HepG2 (cell line): ENCODE measurements at regions not wholly inside any gene's neighbourhood (a gene's known extent, or its start where the extent isn't known, plus 50 kb on each side); places are given as distances from the start of the nearest gene placed in this dataset.

Experiments
- BCL6 ChIP-seq: IDR thresholded peaks from 2 replicates; pipeline ENCODE4 v1.6.1; 2016; ENCODE audit warnings: missing genetic modification reagents, missing compliant biosample characterization
- CEBPG ChIP-seq: IDR thresholded peaks from 2 replicates; pipeline ENCODE4 v1.6.1; 2016
- EP300 ChIP-seq, 3 experiments: sonication (generic) in 1 of 3; formaldehyde crosslinking in 1 of 3; IDR thresholded peaks; 2 replicates each; pipeline versions ENCODE4 v1.5.1 to v1.6.1; 2011 to 2020; ENCODE audit warnings: low read depth in 2 of 3, low read length in 2 of 3, borderline replicate concordance in 1 of 3, improper control_type of control experiment in 1 of 3, mild to moderate bottlenecking in 1 of 3, missing genetic modification reagents in 1 of 3, moderate library complexity in 1 of 3
- FOXO4 ChIP-seq: sonication (generic); formaldehyde crosslinking; conservative IDR thresholded peaks from 2 replicates; pipeline ENCODE4 v1.8.1; 2023; ENCODE audit warnings: missing genetic modification reagents
- JUND ChIP-seq: sonication (generic); formaldehyde crosslinking; IDR thresholded peaks from 2 replicates; pipeline ENCODE4 v1.8.0; 2022; ENCODE audit warnings: mild to moderate bottlenecking, missing genetic modification reagents
- KDM1A ChIP-seq: IDR thresholded peaks from 2 replicates; pipeline ENCODE4 v1.6.1; 2016; ENCODE audit warnings: missing compliant biosample characterization
- MIER2 ChIP-seq: IDR thresholded peaks from 2 replicates; pipeline ENCODE4 v1.6.1; 2016; ENCODE audit warnings: missing biosample characterization, missing genetic modification reagents
- MTF1 ChIP-seq: sonication (generic); formaldehyde crosslinking; IDR thresholded peaks from 2 replicates; pipeline ENCODE4 v1.5.0; 2020; ENCODE audit warnings: missing genetic modification reagents
- MXD4 ChIP-seq: IDR thresholded peaks from 2 replicates; pipeline ENCODE4 v1.6.1; 2016; ENCODE audit warnings: mild to moderate bottlenecking, missing biosample characterization, missing genetic modification reagents
- NCOA1 ChIP-seq: sonication (generic); formaldehyde crosslinking; IDR thresholded peaks from 2 replicates; pipeline ENCODE4 v1.9.0; 2021; ENCODE audit warnings: missing genetic modification reagents
- NFYC ChIP-seq: IDR thresholded peaks from 2 replicates; pipeline ENCODE4 v1.6.1; 2016; ENCODE audit warnings: missing genetic modification reagents, missing compliant biosample characterization
- PPARG ChIP-seq: conservative IDR thresholded peaks from 2 replicates; pipeline ENCODE4 v1.6.1; 2016; ENCODE audit warnings: missing biosample characterization, missing genetic modification reagents
- RARA ChIP-seq: IDR thresholded peaks from 2 replicates; pipeline ENCODE4 v1.6.1; 2016; ENCODE audit warnings: missing genetic modification reagents, missing compliant biosample characterization
- SRSF4 ChIP-seq: fragments of 200-400 bp; formaldehyde crosslinking; IDR thresholded peaks from one replicate; pipeline ENCODE4 v1.6.1; 2018; ENCODE audit warnings: mild to moderate bottlenecking, low read depth, low read length, moderate library complexity; ENCODE audit not compliant: poor library complexity, severe bottlenecking
- TMF1 ChIP-seq: sonication (generic); formaldehyde crosslinking; IDR thresholded peaks from 2 replicates; pipeline ENCODE4 v1.8.1; 2022; ENCODE audit warnings: low read depth, missing genetic modification reagents
- TOE1 ChIP-seq: sonication (generic); formaldehyde crosslinking; IDR thresholded peaks from 2 replicates; pipeline ENCODE4 v1.4.0; 2020; ENCODE audit warnings: mild to moderate bottlenecking, missing genetic modification reagents
- ZBTB8A ChIP-seq: sonication (generic); formaldehyde crosslinking; IDR thresholded peaks from 2 replicates; pipeline ENCODE4 v1.4.0; 2020; ENCODE audit warnings: mild to moderate bottlenecking, low read depth, missing genetic modification reagents, borderline replicate concordance
- ZNF280B ChIP-seq: sonication (generic); formaldehyde crosslinking; IDR thresholded peaks from 2 replicates; pipeline ENCODE4 v1.5.0; 2020; ENCODE audit warnings: missing genetic modification reagents, mild to moderate bottlenecking, borderline replicate concordance
- ZNF333 ChIP-seq: sonication (generic); formaldehyde crosslinking; IDR thresholded peaks from 2 replicates; pipeline ENCODE4 v1.4.0; 2020; ENCODE audit warnings: mild to moderate bottlenecking, missing genetic modification reagents, borderline replicate concordance
- ZNF530 ChIP-seq: sonication (generic); formaldehyde crosslinking; IDR thresholded peaks from 2 replicates; pipeline ENCODE4 v1.5.0; 2020; ENCODE audit warnings: low read depth, mild to moderate bottlenecking, missing genetic modification reagents
- ZNF839 ChIP-seq: sonication (generic); formaldehyde crosslinking; IDR thresholded peaks from 2 replicates; pipeline ENCODE4 v1.4.0; 2020; ENCODE audit warnings: missing genetic modification reagents, mild to moderate bottlenecking, borderline replicate concordance
- TF ChIP-seq, protein P1 (sequence below): IDR thresholded peaks from 2 replicates; pipeline ENCODE4 v1.6.1; 2012; ENCODE audit warnings: low read depth, low read length, improper control_type of control experiment
- TF ChIP-seq, protein P2 (sequence below): sonication (generic); formaldehyde crosslinking; IDR thresholded peaks from 2 replicates; pipeline ENCODE4 v1.4.0; 2020; ENCODE audit warnings: missing genetic modification reagents, mild to moderate bottlenecking, borderline replicate concordance
- TF ChIP-seq, protein P3 (sequence below): sonication (generic); formaldehyde crosslinking; IDR thresholded peaks from 2 replicates; pipeline ENCODE4 v1.9.0; 2021; ENCODE audit warnings: missing genetic modification reagents, mild to moderate bottlenecking, borderline replicate concordance

GRCh38 chr5:108661590-108662219, 86.0 kb upstream of the FER start (continued):
- TF ChIP-seq FOXO4 (CRISPR knock-in tag), result no peak
- TF ChIP-seq EP300 (IDR thresholded peaks at IDR 0.05; ENCODE audit: low read depth in 2 of 2, low read length in 2 of 2), result peak in 1 of 2 experiments; percentile 34; a peak in 1 of 4 replicates
- TF ChIP-seq EP300 (CRISPR knock-in tag; IDR thresholded peaks at IDR 0.05; ENCODE audit: borderline replicate concordance), result no peak
- no peak for TF ChIP-seq CEBPG (CRISPR knock-in tag)
- TF ChIP-seq ZNF839 (CRISPR knock-in tag), result no peak
- no peak for TF ChIP-seq MXD4
- TF ChIP-seq KDM1A, result no peak
- no peak for TF ChIP-seq ZBTB8A (CRISPR knock-in tag)
- TF ChIP-seq PPARG (CRISPR knock-in tag), result no peak
- no peak for TF ChIP-seq ZNF280B (CRISPR knock-in tag)
- no peak for TF ChIP-seq ZNF333
- TF ChIP-seq, protein P1, sequence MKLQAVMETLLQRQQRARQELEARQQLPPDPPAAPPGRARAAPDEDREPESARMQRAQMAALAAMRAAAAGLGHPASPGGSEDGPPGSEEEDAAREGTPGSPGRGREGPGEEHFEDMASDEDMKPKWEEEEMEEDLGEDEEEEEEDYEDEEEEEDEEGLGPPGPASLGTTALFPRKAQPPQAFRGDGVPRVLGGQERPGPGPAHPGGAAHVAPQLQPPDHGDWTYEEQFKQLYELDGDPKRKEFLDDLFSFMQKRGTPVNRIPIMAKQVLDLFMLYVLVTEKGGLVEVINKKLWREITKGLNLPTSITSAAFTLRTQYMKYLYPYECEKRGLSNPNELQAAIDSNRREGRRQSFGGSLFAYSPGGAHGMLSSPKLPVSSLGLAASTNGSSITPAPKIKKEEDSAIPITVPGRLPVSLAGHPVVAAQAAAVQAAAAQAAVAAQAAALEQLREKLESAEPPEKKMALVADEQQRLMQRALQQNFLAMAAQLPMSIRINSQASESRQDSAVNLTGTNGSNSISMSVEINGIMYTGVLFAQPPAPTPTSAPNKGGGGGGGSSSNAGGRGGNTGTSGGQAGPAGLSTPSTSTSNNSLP, result no peak
- TF ChIP-seq JUND (CRISPR knock-in tag), result peak; percentile 47; the same call in 1 of the 2 replicates
- TF ChIP-seq, protein P2, sequence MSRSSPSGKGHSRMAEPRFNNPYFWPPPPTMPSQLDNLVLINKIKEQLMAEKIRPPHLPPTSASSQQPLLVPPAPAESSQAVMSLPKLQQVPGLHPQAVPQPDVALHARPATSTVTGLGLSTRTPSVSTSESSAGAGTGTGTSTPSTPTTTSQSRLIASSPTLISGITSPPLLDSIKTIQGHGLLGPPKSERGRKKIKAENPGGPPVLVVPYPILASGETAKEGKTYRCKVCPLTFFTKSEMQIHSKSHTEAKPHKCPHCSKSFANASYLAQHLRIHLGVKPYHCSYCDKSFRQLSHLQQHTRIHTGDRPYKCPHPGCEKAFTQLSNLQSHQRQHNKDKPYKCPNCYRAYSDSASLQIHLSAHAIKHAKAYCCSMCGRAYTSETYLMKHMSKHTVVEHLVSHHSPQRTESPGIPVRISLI (CRISPR knock-in tag), result no peak
- no peak for TF ChIP-seq SRSF4
- no peak for TF ChIP-seq TOE1
- TF ChIP-seq NCOA1 (CRISPR knock-in tag), result no peak
- TF ChIP-seq ZNF530, result no peak
- TF ChIP-seq, protein P3, sequence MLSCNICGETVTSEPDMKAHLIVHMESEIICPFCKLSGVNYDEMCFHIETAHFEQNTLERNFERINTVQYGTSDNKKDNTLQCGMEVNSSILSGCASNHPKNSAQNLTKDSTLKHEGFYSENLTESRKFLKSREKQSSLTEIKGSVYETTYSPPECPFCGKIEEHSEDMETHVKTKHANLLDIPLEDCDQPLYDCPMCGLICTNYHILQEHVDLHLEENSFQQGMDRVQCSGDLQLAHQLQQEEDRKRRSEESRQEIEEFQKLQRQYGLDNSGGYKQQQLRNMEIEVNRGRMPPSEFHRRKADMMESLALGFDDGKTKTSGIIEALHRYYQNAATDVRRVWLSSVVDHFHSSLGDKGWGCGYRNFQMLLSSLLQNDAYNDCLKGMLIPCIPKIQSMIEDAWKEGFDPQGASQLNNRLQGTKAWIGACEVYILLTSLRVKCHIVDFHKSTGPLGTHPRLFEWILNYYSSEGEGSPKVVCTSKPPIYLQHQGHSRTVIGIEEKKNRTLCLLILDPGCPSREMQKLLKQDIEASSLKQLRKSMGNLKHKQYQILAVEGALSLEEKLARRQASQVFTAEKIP (CRISPR knock-in tag), result no peak
- TF ChIP-seq BCL6 (CRISPR knock-in tag), result peak; percentile 50; the same call in 1 of the 2 replicates
- no peak for TF ChIP-seq MTF1 (CRISPR knock-in tag)
- TF ChIP-seq MIER2 (CRISPR knock-in tag), result no peak
- no peak for TF ChIP-seq TMF1 (CRISPR knock-in tag)
- no peak for TF ChIP-seq NFYC
- TF ChIP-seq RARA (CRISPR knock-in tag), result peak; percentile 87
